OCI-LY1 (cell line): ENCODE measurements at regions not wholly inside any gene's neighbourhood (a gene's known extent, or its start where the extent isn't known, plus 50 kb on each side); places are given as distances from the start of the nearest gene placed in this dataset.

Source experiments
- CTCF ChIP-seq: fragments of 200-600 bp; sonication (generic), shearing (Covaris generic); IDR thresholded peaks from 2 replicates; pipeline ENCODE4 v1.5.1; 2017; ENCODE audit warnings: mild to moderate bottlenecking, antibody characterized with exemption, low read length, moderate library complexity, mixed read lengths
- EZH2 ChIP-seq: fragments of 200-600 bp; sonication (generic), shearing (Covaris generic); IDR thresholded peaks from 2 replicates; pipeline ENCODE4 v1.8.0; 2017; ENCODE audit warnings: borderline replicate concordance, mixed run types, mild to moderate bottlenecking, antibody characterized with exemption, low read length, moderate library complexity, mixed read lengths

DNA sequence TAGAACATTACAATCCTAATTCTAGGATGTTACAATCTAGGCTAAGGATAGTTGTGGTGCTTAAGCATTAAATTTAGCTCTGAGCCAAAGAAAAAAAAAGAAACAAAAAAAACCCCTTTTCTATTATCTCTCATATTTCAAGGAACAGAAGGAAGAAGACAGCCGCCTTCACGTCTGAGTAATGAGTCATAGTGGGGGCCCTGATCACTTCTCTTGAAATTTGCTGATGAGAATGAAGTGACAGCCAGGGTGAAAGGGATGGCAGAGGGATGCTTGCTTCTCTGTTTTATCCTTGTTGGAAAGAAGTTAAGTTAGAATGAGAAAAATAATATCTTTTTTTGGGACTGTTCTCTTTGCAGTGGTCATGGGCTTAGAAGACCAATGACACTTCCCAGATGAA lies 82.6 kb upstream of the MPHOSPH6 start:
- TF ChIP-seq CTCF, result no peak
- no peak for TF ChIP-seq EZH2
